HEK293T (cell line): ENCODE measurements at regions not wholly inside any gene's neighbourhood (a gene's known extent, or its start where the extent isn't known, plus 50 kb on each side); places are given as distances from the start of the nearest gene placed in this dataset.

Source experiments
- CTCF ChIA-PET: fragments of 350-600 bp; formaldehyde crosslinking; extraction: SDS; loops from one replicate; lab custom pipeline; 2021; ENCODE audit warnings: antibody characterized with exemption, inconsistent platforms; lab: Yijun Ruan, JAX
- POLR2A ChIA-PET: fragments of 350-600 bp; formaldehyde crosslinking; extraction: SDS; loops from one replicate; lab custom pipeline; 2020; ENCODE audit warnings: antibody characterized with exemption, inconsistent platforms; lab: Yijun Ruan, JAX
- DNase-seq: peaks from one replicate; pipeline ENCODE4 v3.0.0; 2012; ENCODE audit warnings: mixed read lengths; ENCODE audit errors: extremely low spot score
- ARNT ChIP-seq: fragments of 450-650 bp; IDR thresholded peaks from 2 replicates; pipeline ENCODE4 v1.6.1; 2017; ENCODE audit warnings: mild to moderate bottlenecking
- BHLHE40 ChIP-seq: fragments of 450-650 bp; IDR thresholded peaks from 2 replicates; pipeline ENCODE4 v1.6.1; 2016; ENCODE audit warnings: mild to moderate bottlenecking, moderate library complexity, borderline replicate concordance
- CTBP1 ChIP-seq: fragments of 450-650 bp; IDR thresholded peaks from 2 replicates; pipeline ENCODE4 v1.6.1; 2016; ENCODE audit warnings: borderline replicate concordance
- ELF4 ChIP-seq: fragments of 450-650 bp; IDR thresholded peaks from 2 replicates; pipeline ENCODE4 v1.6.1; 2017; ENCODE audit warnings: antibody characterized with exemption
- FOXA1 ChIP-seq: fragments of 450-650 bp; IDR thresholded peaks from 2 replicates; pipeline ENCODE4 v1.6.1; 2016; ENCODE audit warnings: mild to moderate bottlenecking
- FOXK2 ChIP-seq: fragments of 450-650 bp; IDR thresholded peaks from 2 replicates; pipeline ENCODE4 v1.6.1; 2016; ENCODE audit warnings: mild to moderate bottlenecking
- FOXM1 ChIP-seq: fragments of 450-650 bp; IDR thresholded peaks from 2 replicates; pipeline ENCODE4 v1.6.1; 2017; ENCODE audit warnings: mild to moderate bottlenecking, borderline replicate concordance
- HDGF ChIP-seq: fragments of 450-650 bp; IDR thresholded peaks from 2 replicates; pipeline ENCODE4 v1.6.1; 2017; ENCODE audit warnings: antibody characterized with exemption, borderline replicate concordance
- L3MBTL2 ChIP-seq: fragments of 450-650 bp; conservative IDR thresholded peaks from 2 replicates; pipeline ENCODE4 v1.6.1; 2016; ENCODE audit warnings: mild to moderate bottlenecking
- LEF1 ChIP-seq: fragments of 450-650 bp; IDR thresholded peaks from 2 replicates; pipeline ENCODE4 v1.6.1; 2017; ENCODE audit warnings: mild to moderate bottlenecking, borderline replicate concordance
- NFRKB ChIP-seq: fragments of 450-650 bp; IDR thresholded peaks from 2 replicates; pipeline ENCODE4 v1.6.1; 2016; ENCODE audit warnings: mild to moderate bottlenecking, moderate library complexity
- SP1 ChIP-seq: fragments of 450-650 bp; IDR thresholded peaks from 2 replicates; pipeline ENCODE4 v1.6.1; 2017
- SUZ12 ChIP-seq: fragments of 450-650 bp; IDR thresholded peaks from 2 replicates; pipeline ENCODE4 v1.6.1; 2016; ENCODE audit warnings: mild to moderate bottlenecking
- TARDBP ChIP-seq: fragments of 450-650 bp; IDR thresholded peaks from 2 replicates; pipeline ENCODE4 v1.6.1; 2016
- ZNF384 ChIP-seq: fragments of 450-650 bp; IDR thresholded peaks from 2 replicates; pipeline ENCODE4 v1.6.1; 2016
- TF ChIP-seq, protein P1 (sequence below): fragments of 450-650 bp; IDR thresholded peaks from 2 replicates; pipeline ENCODE4 v1.6.1; 2016

DNA sequence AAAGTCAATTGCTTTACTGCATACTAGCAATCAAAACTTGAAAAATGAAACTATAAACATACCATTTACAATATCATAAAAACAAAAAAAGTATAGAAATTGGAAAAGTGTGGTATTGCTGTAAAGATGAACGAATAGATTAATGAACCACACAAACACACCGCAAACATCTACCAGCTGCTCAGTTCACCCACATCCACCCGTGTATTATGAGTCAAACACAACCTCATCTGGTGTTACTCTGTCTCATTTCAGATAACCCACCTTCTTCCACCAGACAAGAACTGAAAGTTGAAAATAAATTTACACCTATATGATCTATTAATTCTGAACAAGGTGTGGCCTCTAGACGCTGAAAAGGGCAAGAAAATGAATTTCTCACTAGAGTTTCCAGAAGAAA lies 53.3 kb downstream of the BLID start:
- no peak for DNase-seq
- TF ChIP-seq LEF1 (no peak), TARDBP (no peak), L3MBTL2 (no peak)
- CTCF ChIA-PET: no interaction called here
- POLR2A ChIA-PET: no interaction called here

DNA sequence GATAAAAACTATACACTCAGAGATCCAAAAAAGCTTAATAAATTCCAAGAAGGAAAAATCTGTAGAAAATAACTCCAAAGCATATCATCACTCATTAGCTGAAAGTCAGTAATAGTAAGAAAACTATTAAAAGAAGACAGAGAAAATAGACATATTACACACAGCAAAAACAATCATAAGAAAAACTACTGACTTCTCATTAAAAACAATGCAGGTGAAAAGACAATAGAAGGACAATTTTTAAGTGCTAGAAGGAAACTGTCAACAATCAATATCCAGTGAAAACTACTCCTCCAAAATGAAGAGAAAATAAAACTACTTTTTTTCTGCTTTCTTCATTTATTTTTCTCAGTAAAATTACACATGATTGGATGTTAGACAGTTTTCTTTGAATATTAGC lies 56.5 kb downstream of the BLID start:
- ChIA-PET POLR2A (no interaction called here), CTCF (no interaction called here)
- DNase-seq: no peak
- TF ChIP-seq SP1 (no peak), LEF1 (no peak), CTBP1 (no peak), SUZ12 (no peak), HDGF (no peak), ZNF384 (no peak), ARNT (no peak), ELF4 (no peak)
- TF ChIP-seq, protein P1, sequence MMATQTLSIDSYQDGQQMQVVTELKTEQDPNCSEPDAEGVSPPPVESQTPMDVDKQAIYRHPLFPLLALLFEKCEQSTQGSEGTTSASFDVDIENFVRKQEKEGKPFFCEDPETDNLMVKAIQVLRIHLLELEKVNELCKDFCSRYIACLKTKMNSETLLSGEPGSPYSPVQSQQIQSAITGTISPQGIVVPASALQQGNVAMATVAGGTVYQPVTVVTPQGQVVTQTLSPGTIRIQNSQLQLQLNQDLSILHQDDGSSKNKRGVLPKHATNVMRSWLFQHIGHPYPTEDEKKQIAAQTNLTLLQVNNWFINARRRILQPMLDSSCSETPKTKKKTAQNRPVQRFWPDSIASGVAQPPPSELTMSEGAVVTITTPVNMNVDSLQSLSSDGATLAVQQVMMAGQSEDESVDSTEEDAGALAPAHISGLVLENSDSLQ: no peak

DNA sequence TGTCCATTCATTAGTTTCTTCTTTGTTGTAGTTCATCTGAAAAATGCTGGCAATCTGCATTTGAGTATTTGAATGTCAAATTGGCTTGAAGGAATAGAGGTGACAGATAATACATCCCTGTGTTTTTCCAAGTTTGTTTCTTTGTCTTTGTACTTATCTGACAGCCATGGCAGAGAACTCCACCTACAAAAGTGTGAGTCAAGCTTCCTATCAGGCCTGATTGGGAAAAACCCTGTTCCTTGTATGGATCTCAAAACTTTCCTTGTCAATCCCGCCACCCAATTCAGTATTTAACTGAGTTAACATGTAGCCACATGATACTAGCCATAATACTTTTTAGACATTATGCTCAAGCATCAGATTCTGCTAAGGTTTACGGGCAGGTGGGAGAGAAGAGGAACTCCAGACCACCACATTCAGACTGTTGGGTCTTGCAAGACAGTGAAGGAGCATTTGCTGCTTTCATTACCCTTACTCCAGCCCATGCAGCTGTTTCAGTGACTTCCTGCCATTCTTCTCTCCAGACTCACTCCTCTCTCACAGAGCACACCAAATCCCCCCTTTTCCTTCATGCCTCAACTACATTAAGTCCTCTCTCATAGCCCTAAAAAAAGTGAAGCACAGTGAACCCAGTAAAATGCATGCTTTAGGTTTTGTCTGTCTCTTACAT lies 65.9 kb downstream of the BLID start:
- ChIA-PET POLR2A (no interaction called here), CTCF (no interaction called here)
- TF ChIP-seq CTBP1 (no peak), FOXK2 (no peak), TARDBP (no peak), ZNF384 (no peak), LEF1 (no peak), FOXA1 (no peak), NFRKB (no peak), L3MBTL2 (no peak), SUZ12 (no peak), ELF4 (no peak), SP1 (no peak), ARNT (no peak), HDGF (no peak), BHLHE40 (no peak), FOXM1 (no peak)
- TF ChIP-seq, protein P1: no peak
- DNase-seq: no peak

DNA sequence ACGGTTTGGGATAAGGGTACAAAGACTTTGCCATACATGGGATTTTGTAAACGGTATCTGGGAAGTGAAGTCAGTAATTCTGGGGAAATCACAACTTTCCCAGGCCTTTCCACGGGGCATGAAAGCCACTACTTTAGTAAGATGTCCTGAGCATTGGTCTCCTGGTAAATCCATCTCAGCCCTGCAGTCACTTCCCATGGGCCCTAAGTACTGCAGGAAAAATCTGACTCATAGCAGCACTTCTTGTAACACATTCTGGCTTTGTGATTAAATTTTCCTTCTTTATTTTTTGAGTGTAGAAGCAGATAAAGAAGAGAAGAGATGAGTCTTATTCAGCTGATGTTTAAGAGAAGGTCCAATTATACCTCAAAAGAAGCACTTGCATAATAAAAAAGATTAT lies 67.6 kb downstream of the BLID start:
- POLR2A ChIA-PET: no interaction called here
- CTCF ChIA-PET: no interaction called here
- TF ChIP-seq FOXM1 (no peak), ARNT (no peak), ZNF384 (no peak), FOXK2 (no peak), SP1 (no peak), HDGF (no peak)
- TF ChIP-seq, protein P1: no peak
- no peak for DNase-seq

DNA sequence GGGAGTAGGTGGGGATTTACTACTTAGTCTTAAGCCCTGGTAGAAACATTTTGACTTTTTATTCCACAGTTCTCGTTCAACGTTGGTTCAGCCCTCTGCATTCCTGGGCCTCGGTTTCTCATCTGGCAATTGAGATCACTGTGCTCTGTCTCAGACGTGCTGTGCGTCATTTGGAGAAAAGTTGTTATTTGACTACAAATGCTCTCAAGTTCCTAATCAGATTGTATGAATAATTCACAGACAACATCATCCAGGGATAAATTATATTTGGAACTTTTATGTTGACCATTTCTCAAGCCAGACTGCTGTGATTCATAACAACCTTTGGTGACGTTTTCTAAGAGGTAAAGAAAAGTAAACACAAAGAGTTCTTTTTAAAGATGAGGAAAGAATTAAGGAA lies 69.2 kb downstream of the BLID start:
- no peak for DNase-seq
- ChIA-PET CTCF (no interaction called here), POLR2A (no interaction called here)
- TF ChIP-seq SUZ12 (no peak), TARDBP (no peak), FOXK2 (no peak), HDGF (no peak), BHLHE40 (no peak), FOXA1 (no peak), ZNF384 (no peak)

DNA sequence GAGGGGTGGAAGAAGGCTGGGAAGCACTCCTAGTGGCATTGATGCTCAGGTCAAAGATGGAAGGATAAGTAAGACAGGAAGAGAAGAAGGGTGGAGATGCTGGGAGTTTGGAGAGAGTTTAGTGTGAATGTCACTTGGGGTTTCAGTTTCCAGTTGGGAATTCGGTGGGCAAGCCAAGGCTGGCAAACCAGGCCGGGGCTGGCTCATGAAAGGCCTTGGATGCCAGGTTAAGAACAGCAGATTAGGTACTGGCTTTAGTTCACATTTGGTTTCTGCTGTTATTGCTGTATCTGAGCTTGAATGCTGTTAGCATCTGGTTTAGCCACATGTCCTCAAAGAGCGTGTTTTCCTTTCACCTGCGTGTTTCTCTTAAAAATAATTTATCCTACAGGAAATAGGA lies 69.6 kb downstream of the BLID start:
- POLR2A ChIA-PET: no interaction called here
- no peak for TF ChIP-seq NFRKB
- CTCF ChIA-PET: no interaction called here
- DNase-seq: no peak

DNA sequence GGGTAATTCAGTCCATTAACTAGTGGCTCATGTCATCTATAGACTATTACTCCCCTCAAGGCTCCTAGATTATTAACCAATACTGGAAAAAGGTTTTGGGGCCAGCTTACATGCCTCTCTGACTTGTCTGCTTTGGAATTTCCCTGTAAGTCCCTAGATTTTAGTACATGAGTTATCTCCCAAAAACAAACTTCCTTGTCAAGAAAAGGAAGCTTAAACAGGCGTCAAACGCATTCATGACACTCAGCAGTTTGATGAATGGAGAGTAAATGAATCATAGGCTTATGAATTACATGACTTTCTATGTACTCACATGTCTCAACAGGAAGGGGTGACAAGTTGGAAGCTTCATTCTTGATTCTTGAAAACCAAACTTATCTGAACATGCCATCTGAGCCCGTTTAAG lies 70.8 kb downstream of the BLID start:
- DNase-seq: no peak
- ChIA-PET CTCF (interaction anchor here (0.7 kb wide), 1 partner anchor 210 kb away, joined by 3 read pairs; no protein-coding TSS in a partner anchor), POLR2A (no interaction called here)
- no peak for TF ChIP-seq FOXA1
- no peak for TF ChIP-seq FOXM1
- no peak for TF ChIP-seq CTBP1
- TF ChIP-seq BHLHE40: no peak
- no peak for TF ChIP-seq SP1
- no peak for TF ChIP-seq ARNT
- TF ChIP-seq FOXK2: no peak
- TF ChIP-seq TARDBP: no peak
- TF ChIP-seq, protein P1: no peak
- no peak for TF ChIP-seq ZNF384
- no peak for TF ChIP-seq LEF1
- no peak for TF ChIP-seq HDGF
- no peak for TF ChIP-seq NFRKB
- no peak for TF ChIP-seq SUZ12
- TF ChIP-seq ELF4: no peak
- TF ChIP-seq L3MBTL2: no peak
